GM18868 (cell line): ENCODE measurements at regions not wholly inside any gene's neighbourhood (a gene's known extent, or its start where the extent isn't known, plus 50 kb on each side); places are given as distances from the start of the nearest gene placed in this dataset.
"Not testable (repeated sequence)": the region's sequence is repeated elsewhere in the genome, so short reads cannot be mapped to it uniquely, and the experiment has no call there.

Experiments used
- ATAC-seq: cut with Tn5 transposase; IDR thresholded peaks from one replicate; pipeline ENCODE4 v1.9.1; 2021; ENCODE audit warnings: mild to moderate bottlenecking, moderate library complexity; ENCODE audit not compliant: unreplicated experiment

DNA sequence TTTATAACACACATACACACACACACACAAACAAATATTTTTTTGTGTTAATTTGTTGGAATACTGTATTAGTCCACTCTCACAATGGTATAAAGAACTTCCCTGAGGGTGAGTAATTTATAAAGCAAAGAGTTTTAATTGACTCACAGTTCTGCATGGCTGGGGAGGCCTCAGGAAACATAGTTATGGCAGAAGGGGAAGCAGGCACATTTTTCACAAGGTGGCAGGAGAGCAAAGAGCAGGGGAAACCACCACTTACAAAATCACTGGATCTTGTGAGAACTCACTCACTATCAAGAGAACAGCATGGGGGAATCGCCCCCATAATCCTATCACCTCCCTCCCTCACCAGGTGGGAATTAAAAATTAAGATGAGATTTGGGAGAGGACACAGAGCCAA is 205.4 kb upstream of the PTPRD start:
- no peak for ATAC-seq

DNA sequence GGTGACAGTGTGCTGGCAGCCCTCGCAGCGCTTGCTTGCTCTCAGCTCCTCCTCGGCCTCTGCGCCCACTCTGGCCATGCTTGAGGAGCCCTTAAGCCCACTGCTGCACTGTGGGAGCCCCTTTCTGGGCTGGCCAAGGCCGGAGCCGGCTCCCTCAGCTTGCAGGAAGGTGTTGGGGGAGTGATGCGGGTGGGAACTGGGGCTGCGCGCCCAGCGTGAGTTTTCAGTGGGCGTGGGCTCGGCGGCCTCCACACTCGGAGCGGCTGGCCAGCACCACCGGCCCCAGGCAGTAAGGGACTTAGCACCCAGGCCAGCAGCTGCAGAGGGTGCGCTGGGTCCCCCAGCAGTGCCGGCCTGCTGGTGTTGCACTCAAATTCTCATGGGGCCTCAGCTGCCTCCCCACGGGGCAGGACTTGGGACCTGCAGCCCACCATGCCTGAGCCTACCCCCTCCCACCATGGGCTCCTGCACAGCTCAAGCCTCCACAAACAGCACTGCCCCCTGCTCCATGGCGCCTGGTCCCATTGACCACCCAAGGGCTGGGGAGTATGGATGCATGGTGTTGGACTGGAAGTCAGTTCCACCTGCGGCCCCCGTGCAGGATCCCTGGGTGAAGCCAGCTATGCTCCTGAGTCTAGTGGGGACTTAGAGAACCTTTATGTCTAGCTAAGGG is 223.1 kb upstream of the PTPRD start:
- ATAC-seq, result no peak

DNA sequence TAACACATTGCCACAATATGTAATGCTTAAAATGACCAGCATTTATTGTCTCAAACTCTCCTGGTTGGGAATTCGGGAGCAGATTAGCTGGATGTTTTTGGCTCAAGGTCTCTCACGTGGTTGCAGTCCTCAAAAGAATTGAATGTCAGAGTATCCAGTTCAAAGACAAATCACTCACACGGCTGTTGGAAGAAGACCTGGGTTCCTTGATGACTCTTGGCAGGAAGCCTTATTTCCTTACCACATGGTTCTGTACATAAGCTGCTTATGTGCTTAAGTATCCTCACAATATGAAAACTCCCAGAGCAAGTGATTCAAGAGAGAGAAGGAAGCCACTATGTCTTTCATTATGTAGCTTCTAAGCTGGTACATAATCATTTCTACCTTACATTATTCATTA is 230.3 kb upstream of the PTPRD start:
- no peak for ATAC-seq

DNA sequence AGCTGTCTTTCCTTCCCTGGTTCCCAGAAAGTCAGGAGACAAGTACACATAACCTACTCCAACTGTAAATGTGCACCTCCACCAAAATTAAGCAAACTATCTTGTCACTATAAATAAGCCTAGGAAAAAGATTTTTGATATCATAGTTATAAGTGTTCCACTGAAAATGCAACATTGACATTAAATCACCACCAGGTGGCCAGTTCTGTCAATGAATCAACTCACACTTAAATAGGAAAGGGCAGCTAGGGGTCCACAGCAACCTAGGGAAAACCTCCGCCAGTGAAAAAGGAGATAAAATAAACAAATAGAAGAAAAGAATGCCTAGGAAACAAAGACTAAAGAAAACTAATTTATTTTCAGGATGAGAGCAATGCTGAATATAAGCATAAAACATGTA is 243.0 kb upstream of the PTPRD start:
- no peak for ATAC-seq

DNA sequence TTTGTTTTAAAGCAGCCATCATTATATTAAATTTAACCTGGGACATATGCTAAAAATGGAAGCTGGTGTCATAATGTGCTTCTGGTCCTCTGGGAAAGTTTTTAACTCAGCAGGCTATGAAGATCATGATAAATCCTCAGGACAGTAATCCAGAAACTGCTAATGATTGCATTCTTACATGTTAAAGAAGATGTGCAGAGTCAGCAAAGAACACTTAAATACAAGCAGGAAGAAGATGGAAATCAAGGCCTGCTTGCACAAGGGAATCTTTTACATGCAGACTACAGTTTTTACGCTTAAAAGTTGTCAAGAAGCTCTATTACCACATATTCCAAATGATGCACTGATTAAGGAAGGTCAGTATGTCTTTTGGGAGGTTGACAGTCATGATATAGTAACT is 246.0 kb upstream of the PTPRD start:
- ATAC-seq, result no peak

DNA sequence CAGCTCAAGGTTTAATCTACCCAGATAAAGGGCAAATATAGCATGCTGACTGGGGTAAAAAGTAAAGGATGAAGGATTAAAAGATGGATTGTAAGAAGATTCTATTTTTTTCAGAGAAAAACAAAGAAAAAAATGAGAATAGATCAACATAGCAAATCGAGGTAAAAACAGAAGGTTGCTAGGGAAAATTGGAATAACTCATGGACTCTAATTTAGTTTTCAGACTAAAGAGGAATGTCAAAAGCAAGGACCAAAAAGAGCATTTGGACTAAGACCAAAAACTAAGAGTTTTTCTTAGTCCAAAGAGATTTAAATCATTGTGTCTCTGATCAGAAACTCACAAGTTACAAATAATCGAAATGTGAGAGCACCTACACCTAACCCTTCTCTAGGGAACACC is 250.7 kb upstream of the PTPRD start:
- ATAC-seq, result no peak

DNA sequence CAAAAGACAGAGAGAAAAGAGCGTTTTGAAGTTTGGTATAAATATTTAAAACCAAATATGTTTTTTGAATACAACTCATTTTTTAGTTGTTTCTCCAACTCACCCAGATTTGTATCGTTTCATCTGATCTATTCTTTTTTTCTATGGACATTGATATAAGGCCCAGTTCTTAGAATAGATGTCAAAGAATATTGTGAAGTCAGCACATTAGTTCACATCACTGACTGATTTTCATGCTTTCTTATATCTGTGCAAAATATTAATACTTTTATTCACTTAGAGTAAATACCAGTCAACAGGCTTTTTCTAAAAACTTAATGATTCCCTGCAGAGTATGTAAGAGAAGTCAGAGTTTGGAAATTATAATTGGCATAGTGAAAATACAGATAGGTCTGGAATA is 254.4 kb upstream of the PTPRD start:
- ATAC-seq, result no peak

DNA sequence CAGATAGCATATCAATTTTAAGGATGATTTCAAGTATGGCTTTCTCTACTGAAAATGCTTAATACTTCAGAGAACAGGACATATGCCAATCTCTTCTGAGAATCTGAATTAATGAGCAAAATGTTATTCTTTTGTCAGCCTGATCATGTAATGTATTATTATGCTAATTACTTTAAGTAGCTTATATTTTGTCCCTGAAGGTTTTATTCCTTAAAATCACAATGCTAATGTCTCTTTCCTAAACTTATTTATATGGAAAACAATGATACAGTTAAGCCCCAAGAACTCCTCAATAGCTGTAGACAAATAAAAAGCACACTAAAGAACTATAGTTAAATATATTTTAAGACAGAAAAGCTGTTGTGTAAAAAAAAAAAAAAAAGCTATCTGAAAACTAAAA is 256.9 kb upstream of the PTPRD start:
- ATAC-seq, result no peak

DNA sequence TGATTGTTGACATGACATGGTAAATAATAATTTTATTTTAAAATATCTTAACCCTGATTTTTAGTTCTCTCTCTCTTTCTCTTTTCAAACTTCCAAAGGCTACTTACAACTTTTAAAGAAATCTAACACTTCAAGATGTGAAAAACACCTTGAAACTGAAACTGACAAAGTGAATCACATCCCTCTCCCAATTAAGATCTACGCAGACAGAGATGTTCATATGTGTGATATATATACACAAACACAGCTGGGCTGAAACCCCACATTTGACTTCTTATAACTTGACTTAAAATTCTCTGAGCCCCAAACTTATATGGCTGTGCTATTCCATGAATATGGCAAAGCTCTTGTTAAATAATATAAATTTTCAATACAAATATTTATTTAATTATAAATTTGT is 261.2 kb upstream of the PTPRD start:
- ATAC-seq, result no peak

DNA sequence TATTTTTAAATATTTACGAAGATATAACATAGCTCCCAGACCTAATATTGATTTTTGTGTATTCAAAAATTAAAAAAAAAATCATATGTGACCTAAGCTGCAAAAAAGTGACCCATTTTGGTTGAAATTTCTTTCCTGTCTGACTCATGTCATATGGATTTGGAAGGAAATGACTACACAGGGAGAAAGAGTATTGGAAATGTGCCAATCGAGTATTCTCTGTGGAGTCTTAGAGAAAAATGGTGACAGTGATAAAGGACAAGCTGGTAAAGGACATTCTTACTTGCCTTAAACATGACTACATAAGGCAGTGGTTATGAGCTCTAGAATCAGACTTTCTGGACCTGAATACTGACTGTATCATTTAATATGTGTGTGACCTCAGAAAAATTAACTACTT is 262.9 kb upstream of the PTPRD start:
- ATAC-seq, result no peak

DNA sequence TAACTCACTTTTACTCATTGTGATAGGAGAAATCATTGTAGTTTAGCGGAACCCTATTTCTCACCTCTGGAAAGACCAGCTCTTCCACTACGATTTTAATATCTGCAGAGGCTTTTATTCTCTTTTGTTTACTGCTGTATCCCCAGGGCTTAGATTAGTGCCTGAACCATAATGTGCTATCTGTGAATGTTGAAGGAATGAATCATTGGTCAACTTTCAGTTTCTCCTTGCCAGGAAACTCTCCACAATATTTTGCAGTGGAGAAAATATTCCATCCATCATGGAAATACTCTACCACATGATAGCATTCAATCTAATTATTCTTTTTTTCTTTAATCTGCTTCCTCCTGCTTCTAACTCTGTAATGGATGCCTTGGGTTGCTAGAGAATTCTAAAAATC is 263.5 kb upstream of the PTPRD start:
- ATAC-seq, result no peak

DNA sequence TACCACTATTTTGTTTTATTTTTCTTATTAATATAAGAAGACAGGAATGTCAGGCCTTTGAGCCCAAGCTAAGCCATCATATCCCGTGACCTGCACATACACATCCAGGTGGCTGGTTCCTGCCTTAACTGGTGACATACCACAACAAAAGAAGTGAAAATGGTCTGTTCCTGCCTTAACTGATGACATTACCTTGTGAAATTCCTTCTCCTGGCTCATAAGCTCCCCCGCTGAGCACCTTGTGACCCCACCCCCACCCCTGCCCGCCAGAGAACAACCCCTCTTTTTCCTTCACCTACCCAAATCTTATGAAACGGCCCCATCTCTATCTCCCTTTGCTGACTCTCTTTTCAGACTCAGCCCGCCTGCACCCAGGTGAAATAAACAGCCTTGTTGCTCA is 277.5 kb upstream of the PTPRD start:
- not testable (repeated sequence) for ATAC-seq

DNA sequence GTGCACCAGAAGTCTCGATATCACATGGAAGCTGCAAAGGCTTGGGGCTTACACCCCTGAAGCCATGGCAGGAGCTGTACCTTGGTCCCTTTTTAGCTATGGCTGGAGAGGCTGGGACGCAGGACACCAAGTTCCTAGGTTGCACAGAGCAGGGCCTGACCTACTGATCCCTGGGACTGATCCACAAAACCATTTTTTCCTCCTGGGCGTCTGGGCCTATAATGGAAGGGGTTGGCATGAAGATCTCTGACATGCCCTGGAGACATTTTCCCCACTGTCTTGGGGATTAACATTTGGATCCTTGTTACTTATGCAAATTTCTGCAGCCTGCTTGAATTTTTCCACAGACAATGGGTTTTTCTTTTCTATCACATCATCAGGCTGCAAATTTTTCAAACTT is 286.7 kb upstream of the PTPRD start:
- ATAC-seq, result no peak

DNA sequence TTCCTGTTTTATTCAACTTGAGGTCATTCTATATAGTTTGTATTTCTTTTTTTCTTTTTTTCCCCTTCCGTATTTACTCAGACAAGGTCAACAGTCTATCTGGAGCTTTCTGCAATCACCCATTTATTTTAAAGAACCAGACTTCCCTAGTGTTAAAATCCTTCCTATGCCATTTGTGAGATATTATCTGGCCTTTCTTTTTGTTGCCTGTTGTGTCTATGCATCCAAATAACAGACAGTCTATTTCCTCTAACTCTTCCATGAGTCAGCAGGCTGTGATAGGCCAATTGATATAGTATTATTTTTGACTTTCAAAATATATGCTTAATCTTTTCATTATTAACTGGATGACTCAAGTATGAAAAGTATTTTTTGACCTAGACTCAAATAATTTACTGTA is 291.2 kb upstream of the PTPRD start:
- no peak for ATAC-seq

DNA sequence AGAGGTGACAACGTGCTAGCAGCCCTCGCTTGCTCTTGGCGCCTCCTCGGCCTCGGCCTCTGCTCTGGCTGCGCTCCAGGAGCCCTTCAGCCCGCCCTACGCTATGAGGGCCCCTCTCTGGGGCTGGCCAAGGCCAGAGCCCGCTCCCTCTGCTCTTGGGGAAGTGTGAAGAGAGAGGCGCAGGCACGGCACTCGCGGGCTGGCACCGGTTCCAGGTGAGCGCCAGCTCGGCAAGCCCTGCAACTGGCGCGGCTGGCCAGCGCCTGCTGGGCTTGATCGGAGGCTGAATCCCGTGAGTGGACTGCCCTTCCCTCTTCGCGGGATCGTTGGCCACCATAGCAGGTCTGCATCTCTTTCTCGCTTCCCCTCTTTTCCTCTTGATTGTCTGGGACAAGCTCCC is 298.0 kb upstream of the PTPRD start:
- ATAC-seq, result no peak

DNA sequence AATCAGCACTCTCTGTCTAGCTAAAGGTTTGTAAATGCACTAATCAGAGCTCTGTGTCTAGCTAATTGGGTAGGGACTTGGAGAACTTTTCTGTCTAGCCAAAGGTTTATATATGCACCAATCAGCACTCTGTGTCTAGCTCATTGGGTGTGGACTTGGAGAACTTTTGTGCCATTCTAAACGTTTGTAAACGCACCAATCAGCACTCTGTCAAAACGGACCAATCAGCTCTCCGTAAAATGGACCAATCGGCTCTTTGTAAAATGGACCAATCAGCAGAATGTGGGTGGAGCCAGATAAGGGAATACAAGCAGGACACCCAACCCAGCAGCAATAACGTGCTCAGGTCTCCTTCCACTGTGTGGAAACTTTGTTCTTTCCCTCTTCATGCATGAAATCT is 298.6 kb upstream of the PTPRD start:
- no peak for ATAC-seq

DNA sequence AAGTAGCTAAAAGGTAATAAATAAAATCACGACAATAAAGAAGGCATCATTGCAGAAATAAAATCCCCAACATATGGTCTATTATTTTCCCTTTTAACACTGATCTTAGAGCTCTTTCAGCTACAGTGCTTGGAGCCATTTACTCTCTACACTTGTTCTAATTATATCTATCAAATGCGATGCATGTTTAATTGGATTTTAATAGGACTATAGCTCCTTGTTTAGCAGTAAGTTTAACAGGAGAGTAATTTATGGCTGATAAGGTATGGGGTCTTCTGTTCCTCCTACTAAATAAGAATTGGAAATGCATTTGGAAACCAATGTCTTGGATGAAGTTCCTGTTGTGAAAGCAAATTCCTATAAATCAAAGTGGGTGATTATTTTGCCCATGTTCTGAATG is 304.2 kb upstream of the PTPRD start:
- no peak for ATAC-seq

DNA sequence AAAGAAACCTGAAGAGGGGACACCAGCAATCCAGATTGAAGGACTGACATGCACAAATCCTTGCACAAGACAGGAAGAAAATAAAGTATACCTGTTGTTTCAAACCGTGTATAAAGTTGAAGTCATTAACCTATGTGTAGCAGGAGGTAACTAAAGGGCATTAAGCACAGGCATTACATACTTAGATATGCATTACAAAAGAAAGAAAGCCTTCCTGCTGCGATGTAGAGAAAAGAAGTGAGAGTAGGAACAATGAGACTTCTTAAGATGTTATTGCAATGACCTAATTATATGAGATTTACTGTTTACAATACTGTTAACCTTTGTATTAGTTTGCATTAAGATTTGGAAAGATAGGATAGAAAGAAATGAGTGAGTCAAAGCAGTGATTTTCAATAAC is 308.9 kb upstream of the PTPRD start:
- ATAC-seq, result no peak

DNA sequence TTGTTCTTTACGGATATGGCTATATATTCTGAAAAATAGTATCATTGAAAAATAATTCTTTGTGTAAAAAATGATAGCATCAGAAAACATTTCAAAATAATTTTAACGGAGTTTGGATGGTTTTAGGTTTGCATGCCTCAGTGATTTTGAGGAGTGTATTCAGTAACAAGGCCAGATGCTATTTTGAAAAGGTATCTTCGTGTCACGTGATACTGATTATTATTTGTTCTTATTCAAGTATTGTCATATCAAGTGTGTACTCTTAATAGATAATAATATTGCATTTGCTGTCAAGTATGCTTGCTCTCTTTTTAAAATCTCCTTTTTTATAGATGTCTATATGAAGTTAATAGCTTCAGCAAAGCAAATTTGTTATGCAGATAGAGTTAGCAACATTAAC is 313.1 kb upstream of the PTPRD start:
- ATAC-seq, result no peak

DNA sequence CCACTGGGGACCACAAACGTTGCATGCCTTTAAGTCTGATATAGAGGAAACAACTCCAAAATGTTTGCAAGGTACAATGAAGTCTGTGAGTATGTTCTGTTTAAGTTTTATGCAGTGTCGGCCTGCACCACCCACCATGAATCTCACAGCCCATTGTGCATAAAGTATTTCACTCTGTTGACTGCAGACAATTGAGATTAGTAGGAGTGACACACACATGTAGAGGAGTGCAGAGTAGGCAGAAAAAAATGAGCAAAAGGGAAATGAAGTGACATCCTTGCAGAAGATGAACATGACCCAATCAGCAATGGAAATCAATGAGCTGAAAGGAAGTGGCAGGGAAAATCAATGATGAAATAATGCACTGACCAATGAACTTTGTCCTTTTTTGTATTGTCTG is 315.6 kb upstream of the PTPRD start:
- no peak for ATAC-seq

DNA sequence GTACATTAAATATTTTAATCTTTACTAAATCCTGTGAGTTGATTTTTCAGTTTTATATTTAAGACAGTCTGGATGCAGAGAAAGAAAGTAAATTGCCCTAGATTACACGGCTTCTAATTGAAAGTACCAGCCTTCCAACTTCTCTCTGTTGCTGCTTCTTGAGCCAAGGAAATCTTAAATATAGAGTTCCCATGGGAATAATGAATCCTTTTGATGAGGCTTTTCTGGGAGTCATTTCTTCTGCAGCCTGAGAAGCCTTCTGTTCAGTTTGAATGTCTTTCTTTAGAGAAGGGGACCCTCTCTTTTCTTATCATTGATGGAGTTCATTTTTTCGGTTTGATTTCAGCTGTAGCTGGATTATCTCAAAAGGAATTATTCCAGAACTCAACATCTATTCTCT is 317.3 kb upstream of the PTPRD start:
- no peak for ATAC-seq

DNA sequence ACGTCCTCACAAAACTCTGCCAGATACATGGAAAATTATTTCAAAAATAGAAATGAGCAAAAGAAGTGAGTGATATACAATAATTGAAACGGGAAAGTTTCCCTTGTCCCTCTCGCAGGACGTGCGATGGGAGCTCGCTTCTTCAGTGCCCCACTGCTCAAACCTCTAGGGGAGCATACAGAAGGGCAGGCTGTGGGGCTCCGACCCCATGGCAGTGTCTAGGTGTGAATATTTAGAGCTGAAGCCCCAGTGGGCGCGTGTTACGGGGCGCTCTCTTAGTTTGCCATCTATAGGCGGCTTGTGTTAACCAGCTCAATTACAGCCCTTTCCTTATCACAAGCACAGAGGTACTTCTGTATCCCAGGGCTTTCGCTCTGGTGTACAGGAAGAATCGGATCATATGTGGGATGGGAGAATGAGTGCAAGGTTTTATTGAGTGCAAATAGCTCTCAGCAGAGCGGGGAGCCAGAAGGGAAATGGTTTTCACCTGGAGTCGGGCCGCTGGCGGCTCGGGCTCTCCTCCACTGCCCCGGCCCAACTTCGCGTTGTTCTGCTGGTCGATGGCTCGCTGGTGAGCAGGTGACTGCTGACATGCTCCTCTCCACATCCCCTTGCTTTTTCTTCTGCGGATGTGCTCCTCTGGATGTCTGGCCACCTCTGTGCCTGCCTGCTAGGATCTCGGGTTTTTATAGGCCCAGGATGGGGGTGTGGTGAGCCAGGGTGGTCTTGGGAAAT is 334.0 kb upstream of the PTPRD start:
- no peak for ATAC-seq

DNA sequence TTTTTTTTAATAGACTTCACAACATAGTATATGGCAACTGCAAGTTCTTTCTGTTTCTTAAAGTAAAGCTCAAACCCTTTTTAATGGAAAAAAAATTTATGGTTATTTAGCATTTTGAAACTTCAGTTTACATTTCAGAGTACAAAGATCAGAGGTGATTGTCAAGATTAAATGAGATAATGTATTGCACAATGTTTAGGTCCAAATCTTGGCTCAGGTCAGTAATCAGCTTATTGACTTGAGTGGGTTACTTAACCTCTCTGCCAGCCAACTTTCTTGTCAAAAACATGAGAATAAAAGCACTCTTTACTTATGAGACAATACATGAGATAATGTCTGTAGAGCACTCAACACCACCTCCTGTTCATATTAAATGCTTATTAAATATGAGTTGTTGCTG is 345.1 kb upstream of the PTPRD start:
- ATAC-seq, result no peak
